GM23248 (cell line): ENCODE measurements at regions not wholly inside any gene's neighbourhood (a gene's known extent, or its start where the extent isn't known, plus 50 kb on each side); places are given as distances from the start of the nearest gene placed in this dataset.

ENCODE experiments used
- DNase-seq: peaks from one replicate; pipeline ENCODE4 v3.0.0-alpha.2; 2015
- H2AFZ ChIP-seq: fragments of 200-600 bp; sonication (generic); 2 replicates; pipeline ENCODE4 v1.6.1; 2016; ENCODE audit warnings: antibody characterized with exemption
- H3F3A ChIP-seq: fragments of 200-600 bp; sonication (generic); 2 replicates; pipeline ENCODE4 v1.6.1; 2016; ENCODE audit warnings: mild to moderate bottlenecking, antibody characterized with exemption, mixed run types; ENCODE audit not compliant: insufficient read depth
- H3K27ac ChIP-seq: fragments of 200-600 bp; sonication (generic); 2 replicates; pipeline ENCODE4 v1.5.1; 2016; ENCODE audit warnings: mild to moderate bottlenecking
- H3K27me3 ChIP-seq: fragments of 200-600 bp; sonication (generic); replicated peaks from 2 replicates; pipeline ENCODE4 v1.6.1; 2016; ENCODE audit warnings: mild to moderate bottlenecking; ENCODE audit not compliant: insufficient read depth
- H3K36me3 ChIP-seq: fragments of 200-600 bp; sonication (generic); 2 replicates; pipeline ENCODE4 v1.6.1; 2016; ENCODE audit warnings: low read depth, mild to moderate bottlenecking
- H3K4me1 ChIP-seq: fragments of 200-600 bp; sonication (generic); 2 replicates; pipeline ENCODE4 v1.6.1; 2016; ENCODE audit warnings: mild to moderate bottlenecking; ENCODE audit not compliant: insufficient read depth
- H3K4me2 ChIP-seq: fragments of 200-600 bp; sonication (generic); one replicate; pipeline ENCODE4 v1.6.1; 2016; ENCODE audit warnings: mild to moderate bottlenecking; ENCODE audit not compliant: unreplicated experiment
- H3K4me3 ChIP-seq: fragments of 200-600 bp; sonication (generic); 2 replicates; pipeline ENCODE4 v1.5.1; 2016; ENCODE audit warnings: mild to moderate bottlenecking
- H3K79me2 ChIP-seq: fragments of 200-600 bp; sonication (generic); 2 replicates; pipeline ENCODE4 v1.6.1; 2016; ENCODE audit warnings: mild to moderate bottlenecking; ENCODE audit not compliant: insufficient read depth
- H3K9ac ChIP-seq: fragments of 200-600 bp; sonication (generic); 2 replicates; pipeline ENCODE4 v1.6.1; 2016; ENCODE audit warnings: mild to moderate bottlenecking
- H3K9me2 ChIP-seq: fragments of 200-600 bp; sonication (generic); 2 replicates; pipeline ENCODE4 v1.6.1; 2016; ENCODE audit warnings: mixed run types, mild to moderate bottlenecking, moderate library complexity; ENCODE audit not compliant: insufficient read depth
- H3K9me3 ChIP-seq: fragments of 200-600 bp; sonication (generic); one replicate; pipeline ENCODE4 v1.6.1; 2017; ENCODE audit warnings: low read depth
- H4K20me1 ChIP-seq: fragments of 200-600 bp; sonication (generic); 2 replicates; pipeline ENCODE4 v1.6.0; 2016; ENCODE audit not compliant: insufficient read depth
- EZH2 ChIP-seq: fragments of 200-600 bp; sonication (generic); IDR thresholded peaks from 2 replicates; pipeline ENCODE4 v1.6.1; 2018; ENCODE audit warnings: antibody characterized with exemption, mild to moderate bottlenecking; ENCODE audit not compliant: insufficient read depth, poor library complexity, severe bottlenecking
- EZH2phosphoT487 ChIP-seq: fragments of 200-600 bp; sonication (generic); IDR thresholded peaks from 2 replicates; pipeline ENCODE4 v1.6.1; 2018; ENCODE audit warnings: antibody characterized with exemption, moderate library complexity, mild to moderate bottlenecking, low read depth; ENCODE audit not compliant: insufficient read depth
- WGBS, 2 experiments: methylation state at CpG; one replicate each; pipeline ENCODE4 v1.1.6; 2015 to 2017; ENCODE audit warnings: low lambda C conversion rate in 2 of 2, low coverage in 1 of 2; ENCODE audit errors: missing lambda C conversion rate in 2 of 2; 5-methylcytosine and 5-hydroxymethylcytosine counted together
- in situ Hi-C: fragments of 300-500 bp; cut with MboI; formaldehyde crosslinking; loops from 2 replicates; pipeline ENCODE4 v1.15.0; 2020

DNA sequence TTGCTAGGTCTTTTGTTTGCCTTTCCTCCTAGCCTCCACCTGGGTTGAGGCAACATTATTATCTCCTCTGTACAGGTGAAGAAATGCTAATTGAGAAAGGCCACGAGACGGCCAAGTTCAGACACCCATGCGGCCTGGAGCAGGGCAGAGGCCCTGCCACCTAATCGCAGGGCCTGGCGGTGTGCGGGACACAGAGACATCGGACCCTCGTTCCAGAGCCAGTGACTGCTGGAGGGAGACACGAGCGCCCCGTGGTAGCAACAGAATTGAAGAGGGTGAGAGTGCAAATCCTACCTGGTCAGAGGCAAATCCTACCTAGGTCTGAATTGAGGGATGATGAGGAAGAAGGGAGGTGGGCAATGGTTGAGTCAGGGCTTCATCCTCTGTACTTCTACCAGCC, 113.8 kb upstream of the MEF2A start:
- Histone ChIP-seq H3K9me2 (no peaks in the 10 kb centered on the region), H2AFZ (no peak overlapping the region), H3K4me2 (no peak overlapping the region), H3K4me3 (no peak overlapping the region), H3K79me2 (no peaks in the 10 kb centered on the region), H3F3A (no peaks in the 10 kb centered on the region), H3K9ac (no peak overlapping the region), H4K20me1 (no peaks in the 10 kb centered on the region), H3K27ac (no peak overlapping the region), H3K27me3 (no peaks in the 10 kb centered on the region), H3K36me3 (no peaks in the 10 kb centered on the region), H3K4me1 (peaks cover 25% of the 10 kb centered on the region), H3K9me3 (no peaks in the 10 kb centered on the region)
- no peak for TF ChIP-seq EZH2
- no peak for TF ChIP-seq EZH2phosphoT487
- 95 to 97% methylated on average over 11 of the region's 11 CpGs for WGBS, 2 experiments
- no peak for DNase-seq
- in situ Hi-C loops: no loop called here

DNA sequence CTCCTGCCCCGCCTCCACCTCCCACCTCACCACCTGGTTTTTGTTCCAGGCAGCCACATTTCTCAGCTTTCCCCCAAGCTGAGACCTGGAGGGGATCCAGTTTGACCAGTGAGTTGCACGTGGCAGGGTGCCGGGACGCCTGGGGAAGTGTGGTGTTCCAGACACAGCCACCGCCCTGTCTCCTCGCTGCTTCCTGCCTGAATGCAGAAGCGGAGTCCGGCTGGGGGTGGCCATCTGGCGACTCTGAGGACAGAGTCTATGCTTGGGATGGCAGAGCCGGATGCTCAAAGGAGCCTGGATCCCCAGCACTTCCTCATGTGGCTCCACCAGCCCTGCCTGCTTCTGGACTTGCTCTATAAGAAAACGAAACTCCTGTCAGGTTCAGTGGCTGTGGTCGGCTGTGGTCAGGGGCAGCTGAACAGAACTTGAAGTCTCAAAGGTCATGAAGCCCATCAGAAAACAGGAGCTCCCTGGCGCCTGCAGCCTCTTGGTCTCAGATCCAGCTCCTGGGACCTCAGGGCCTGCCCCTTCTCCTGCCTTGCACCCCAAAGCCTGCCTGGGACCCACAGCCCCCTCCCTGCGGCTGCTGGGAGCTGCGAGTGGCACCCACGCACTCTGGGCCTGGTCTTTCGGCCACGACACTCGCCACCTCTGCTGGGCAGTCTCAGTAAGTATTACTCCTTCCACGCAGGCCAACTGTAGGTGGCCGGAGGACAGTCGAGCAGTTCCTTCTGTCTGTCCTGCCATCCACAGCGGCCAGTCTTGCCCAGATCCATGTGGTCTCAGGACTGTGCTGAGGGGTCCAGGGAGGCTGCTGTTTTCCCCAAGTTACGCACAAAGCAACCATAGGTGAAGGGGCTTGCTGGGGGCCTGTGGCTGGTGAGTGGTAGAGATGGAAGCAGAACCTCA, 112.8 kb upstream of the MEF2A start:
- Histone ChIP-seq H3F3A (no peaks in the 10 kb centered on the region), H3K27me3 (no peaks in the 10 kb centered on the region), H4K20me1 (no peaks in the 10 kb centered on the region), H3K4me2 (no peak overlapping the region), H2AFZ (no peak overlapping the region), H3K4me1 (peaks cover 25% of the 10 kb centered on the region), H3K9me3 (no peaks in the 10 kb centered on the region), H3K9ac (no peak overlapping the region), H3K9me2 (no peaks in the 10 kb centered on the region), H3K27ac (no peak overlapping the region), H3K36me3 (no peaks in the 10 kb centered on the region), H3K79me2 (no peaks in the 10 kb centered on the region), H3K4me3 (no peak overlapping the region)
- TF ChIP-seq EZH2 (no peak), EZH2phosphoT487 (no peak)
- in situ Hi-C loops: no loop called here
- no peak for DNase-seq
- 86 to 87% methylated on average over 23 to 24 of the region's 24 CpGs for WGBS, 2 experiments

DNA sequence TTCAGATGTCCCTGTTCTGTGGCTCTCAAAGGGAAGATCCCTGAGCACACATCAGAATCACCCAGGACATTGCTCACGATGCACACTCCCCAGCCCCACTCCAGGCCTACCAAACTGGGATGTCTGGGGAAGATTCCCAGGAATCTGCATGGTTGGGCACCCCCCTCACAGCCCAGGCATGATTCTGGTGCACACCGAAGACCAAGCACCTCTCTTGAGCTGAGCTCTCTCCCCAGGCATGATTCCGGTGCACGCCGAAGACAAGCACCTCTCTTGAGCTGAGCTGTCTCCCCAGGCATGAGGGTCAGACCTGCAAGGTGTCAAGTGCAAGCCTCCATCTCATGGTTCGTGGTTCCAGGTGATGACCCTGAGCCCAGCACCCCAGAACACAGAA, 112.2 kb upstream of the MEF2A start:
- Histone ChIP-seq H2AFZ (no peak overlapping the region), H3K36me3 (no peaks in the 10 kb centered on the region), H3K79me2 (no peaks in the 10 kb centered on the region), H3K27ac (no peak overlapping the region), H3K9ac (no peak overlapping the region), H3K4me2 (no peak overlapping the region), H3K4me1 (peaks cover 25% of the 10 kb centered on the region), H3F3A (no peaks in the 10 kb centered on the region), H3K27me3 (no peaks in the 10 kb centered on the region), H3K9me2 (no peaks in the 10 kb centered on the region), H4K20me1 (no peaks in the 10 kb centered on the region), H3K9me3 (no peaks in the 10 kb centered on the region), H3K4me3 (no peak overlapping the region)
- TF ChIP-seq EZH2: no peak
- TF ChIP-seq EZH2phosphoT487: no peak
- in situ Hi-C loops: no loop called here
- 96 to 99% methylated on average over 6 of the region's 6 CpGs for WGBS, 2 experiments
- no peak for DNase-seq

DNA sequence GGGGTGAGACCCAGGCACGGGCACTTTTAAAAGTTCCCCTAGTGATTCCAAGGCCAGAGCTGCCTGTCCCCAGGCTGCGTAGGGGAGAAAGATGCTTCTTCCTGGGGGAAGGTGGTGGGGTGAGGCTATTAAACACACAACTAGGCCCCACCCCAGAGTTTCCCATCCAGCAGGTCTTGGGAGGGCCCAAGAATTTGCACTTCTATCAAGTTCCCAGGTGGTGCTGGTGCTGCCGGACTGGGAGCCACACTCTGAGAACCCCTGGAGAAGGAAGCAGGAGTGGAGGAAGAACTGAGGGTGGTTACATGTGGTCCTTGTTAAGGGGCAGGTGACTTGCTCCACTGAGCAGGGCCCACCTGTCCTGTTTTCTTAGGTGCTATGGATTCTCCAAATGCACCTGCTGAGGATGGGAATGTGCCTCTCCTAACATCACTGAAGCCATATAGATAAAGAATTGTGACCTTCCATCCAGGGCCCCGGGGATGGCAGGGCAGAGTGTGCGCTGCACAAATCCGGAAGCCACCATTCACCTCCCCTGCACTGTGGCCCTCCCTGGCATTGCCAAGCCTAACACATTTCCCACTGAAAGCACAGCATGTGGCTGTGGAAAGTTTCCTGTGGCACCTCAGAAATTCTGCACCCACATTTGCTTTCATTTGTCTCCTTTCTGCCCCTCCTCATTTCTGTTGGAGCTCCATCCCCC, 111.5 kb upstream of the MEF2A start:
- H4K20me1 ChIP-seq: no peaks in the 10 kb centered on the region
- H3K9ac ChIP-seq: peak overlapping the region; percentile 80; the same call in 1 of the 2 replicates
- no peak overlapping the region for H3K4me3 ChIP-seq
- H3K27me3 ChIP-seq: no peaks in the 10 kb centered on the region
- peaks cover 25% of the 10 kb centered on the region for H3K4me1 ChIP-seq
- WGBS, 2 experiments: 84 to 88% methylated on average over 6 of the region's 6 CpGs
- peak overlapping the region; percentile 87; the same call in 1 of the 2 replicates for H2AFZ ChIP-seq
- no peaks in the 10 kb centered on the region for H3K9me3 ChIP-seq
- H3K27ac ChIP-seq: peak overlapping the region; percentile 80
- peak overlapping the region; percentile 73 for H3K4me2 ChIP-seq
- in situ Hi-C loops: no loop called here
- TF ChIP-seq EZH2: no peak
- TF ChIP-seq EZH2phosphoT487: no peak
- H3K9me2 ChIP-seq: no peaks in the 10 kb centered on the region
- no peaks in the 10 kb centered on the region for H3K79me2 ChIP-seq
- DNase-seq: no peak
- H3F3A ChIP-seq: no peaks in the 10 kb centered on the region
- H3K36me3 ChIP-seq: no peaks in the 10 kb centered on the region
